ACC112 (cell line): ENCODE measurements at regions not wholly inside any gene's neighbourhood (a gene's known extent, or its start where the extent isn't known, plus 50 kb on each side); places are given as distances from the start of the nearest gene placed in this dataset.

Experiments used
- H2AFZ ChIP-seq: fragments of 200-600 bp; sonication (generic); one replicate; pipeline ENCODE4 v1.6.0; 2017; ENCODE audit warnings: antibody characterized with exemption, low read length; ENCODE audit not compliant: unreplicated experiment
- H3K27ac ChIP-seq: fragments of 200-600 bp; sonication (generic); 2 replicates; pipeline ENCODE4 v1.5.1; 2014; ENCODE audit warnings: low read depth, mild to moderate bottlenecking, antibody characterized with exemption, low read length, moderate library complexity
- H3K27me3 ChIP-seq: fragments of 200-600 bp; sonication (generic); 2 replicates; pipeline ENCODE4 v1.6.1; 2014; ENCODE audit warnings: mild to moderate bottlenecking, antibody characterized with exemption, low read length, moderate library complexity, mixed read lengths; ENCODE audit not compliant: insufficient read depth
- H3K36me3 ChIP-seq: fragments of 200-600 bp; sonication (generic); 2 replicates; pipeline ENCODE4 v1.6.1; 2016; ENCODE audit warnings: mild to moderate bottlenecking, antibody characterized with exemption, low read length, moderate library complexity, mixed read lengths; ENCODE audit not compliant: insufficient read depth
- H3K4me1 ChIP-seq: fragments of 200-600 bp; sonication (generic); one replicate; pipeline ENCODE4 v1.6.1; 2016; ENCODE audit warnings: low read length, mixed read lengths; ENCODE audit not compliant: insufficient read depth, unreplicated experiment, control insufficient read depth
- H3K4me3 ChIP-seq: fragments of 200-600 bp; sonication (generic); 2 replicates; pipeline ENCODE4 v1.5.1; 2014; ENCODE audit warnings: mild to moderate bottlenecking, low read depth, low read length
- H3K79me2 ChIP-seq: fragments of 200-600 bp; sonication (generic); one replicate; pipeline ENCODE4 v1.6.0; 2016; ENCODE audit warnings: low read length; ENCODE audit not compliant: control insufficient read depth, unreplicated experiment, insufficient read depth

DNA sequence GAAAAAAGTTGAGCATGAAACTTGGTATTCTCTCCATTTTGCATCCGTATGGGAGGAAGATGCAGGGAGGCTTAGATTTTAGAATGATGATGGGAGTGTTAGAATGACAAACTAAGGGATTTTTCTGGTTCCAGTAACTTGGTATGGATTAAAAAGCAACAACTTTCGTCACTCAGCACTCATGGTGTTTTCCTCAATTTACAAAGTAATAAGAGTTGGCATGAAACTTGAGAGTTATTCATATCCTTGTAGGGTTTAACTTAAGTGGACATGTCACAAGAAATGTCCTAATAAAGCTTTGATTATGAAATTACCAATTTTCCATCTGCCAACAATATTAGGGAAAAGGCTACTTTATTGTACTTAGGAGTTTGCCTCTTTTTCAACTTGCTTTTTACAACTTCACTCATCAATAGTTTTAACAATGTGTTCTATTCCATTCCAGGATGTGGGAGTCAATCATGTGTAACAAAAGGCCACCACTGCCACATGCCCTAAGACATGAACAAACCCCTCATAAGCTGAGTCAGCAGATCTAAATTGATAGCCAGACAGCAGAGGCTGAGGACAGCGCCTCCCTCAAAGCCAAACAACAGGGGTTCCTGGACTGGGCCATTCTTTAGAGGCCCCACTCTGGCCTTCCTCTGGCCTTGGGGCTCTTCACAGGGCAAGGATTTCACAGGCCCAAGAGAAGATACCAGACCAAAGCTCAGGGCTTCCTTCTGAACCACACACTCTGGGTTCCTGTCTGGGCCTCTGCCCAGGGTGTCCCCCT, 265.8 kb downstream of the TNS1 start:
- Histone ChIP-seq H3K4me1 (peaks cover 6% of the 10 kb centered on the region), H3K79me2 (no peaks in the 10 kb centered on the region), H3K27ac (no peak overlapping the region)

DNA sequence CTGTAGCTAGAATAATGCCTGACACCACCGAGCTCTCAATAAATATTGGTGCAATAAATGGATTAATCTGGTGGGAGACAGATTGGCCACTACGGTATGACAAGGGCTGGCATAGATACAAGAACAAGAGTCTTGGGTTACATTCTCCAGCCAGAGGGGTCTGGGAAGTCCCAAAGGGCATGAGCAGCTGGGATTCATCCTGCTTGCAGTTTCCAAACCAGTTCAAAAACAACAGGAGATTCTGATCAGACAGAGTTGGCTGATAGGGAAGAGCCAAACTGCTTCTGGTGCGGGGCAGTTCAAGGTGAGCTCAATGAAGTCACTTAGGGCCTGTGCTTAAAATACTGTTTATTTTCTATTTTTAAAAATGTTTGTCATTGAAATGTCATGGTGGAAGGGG, 266.9 kb downstream of the TNS1 start:
- Histone ChIP-seq H2AFZ (no peak overlapping the region), H3K27ac (no peak overlapping the region), H3K36me3 (no peaks in the 10 kb centered on the region), H3K4me1 (peaks cover 8% of the 10 kb centered on the region), H3K4me3 (no peak overlapping the region), H3K27me3 (no peaks in the 10 kb centered on the region), H3K79me2 (no peaks in the 10 kb centered on the region)

More for the DNA sequence above, 265.8 kb downstream of the TNS1 start:
- Histone ChIP-seq H3K36me3 (no peaks in the 10 kb centered on the region), H2AFZ (no peak overlapping the region), H3K27me3 (no peaks in the 10 kb centered on the region), H3K4me3 (no peak overlapping the region)

DNA sequence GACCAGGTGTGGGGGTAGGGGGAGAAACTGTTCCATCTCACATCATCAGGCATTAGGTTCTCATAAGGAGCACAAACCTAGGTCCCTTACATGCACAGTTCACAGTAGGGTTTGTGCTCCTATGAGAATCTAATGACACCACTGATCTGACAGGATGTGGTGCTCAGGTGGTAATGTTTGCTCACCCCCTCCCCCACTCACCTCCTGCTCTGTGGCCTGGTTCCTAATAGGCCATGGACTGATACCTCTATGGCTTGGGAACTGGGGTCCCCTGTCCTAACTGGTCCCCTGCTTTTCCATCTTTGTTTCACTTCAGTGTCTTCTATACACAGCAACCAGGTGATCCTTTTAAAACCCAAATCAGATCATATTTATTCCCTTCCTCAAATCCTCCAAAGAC, 267.8 kb downstream of the TNS1 start:
- H3K4me1 ChIP-seq = peaks cover 8% of the 10 kb centered on the region

DNA sequence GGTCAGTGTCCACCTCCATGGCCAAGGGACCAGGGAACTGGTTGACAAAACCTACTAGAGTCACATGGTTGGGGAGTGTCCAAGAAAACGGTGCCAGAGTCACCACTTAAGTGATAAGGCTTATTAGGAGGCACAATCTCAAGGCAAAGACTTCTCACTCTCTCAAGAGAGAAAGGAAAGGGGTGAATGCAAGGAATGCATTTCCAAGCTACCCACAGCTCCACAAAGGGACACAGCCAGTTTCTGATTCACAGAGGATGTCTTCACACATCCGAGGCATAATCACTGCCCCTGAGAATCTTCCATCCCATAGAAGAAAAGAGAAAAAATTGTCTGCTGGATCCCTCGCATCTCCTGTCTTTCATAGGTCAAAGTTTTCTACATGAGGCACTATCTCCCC, 269.3 kb downstream of the TNS1 start:
- no peak overlapping the region for H2AFZ ChIP-seq
- no peak overlapping the region for H3K27ac ChIP-seq
- H3K27me3 ChIP-seq = no peaks in the 10 kb centered on the region
- H3K4me1 ChIP-seq = peaks cover 8% of the 10 kb centered on the region
- no peaks in the 10 kb centered on the region for H3K79me2 ChIP-seq
- no peak overlapping the region for H3K4me3 ChIP-seq
- no peaks in the 10 kb centered on the region for H3K36me3 ChIP-seq

More for the DNA sequence above, 267.8 kb downstream of the TNS1 start:
- Histone ChIP-seq H3K27ac (no peak overlapping the region), H2AFZ (no peak overlapping the region), H3K79me2 (no peaks in the 10 kb centered on the region), H3K27me3 (no peaks in the 10 kb centered on the region), H3K4me3 (no peak overlapping the region), H3K36me3 (no peaks in the 10 kb centered on the region)

DNA sequence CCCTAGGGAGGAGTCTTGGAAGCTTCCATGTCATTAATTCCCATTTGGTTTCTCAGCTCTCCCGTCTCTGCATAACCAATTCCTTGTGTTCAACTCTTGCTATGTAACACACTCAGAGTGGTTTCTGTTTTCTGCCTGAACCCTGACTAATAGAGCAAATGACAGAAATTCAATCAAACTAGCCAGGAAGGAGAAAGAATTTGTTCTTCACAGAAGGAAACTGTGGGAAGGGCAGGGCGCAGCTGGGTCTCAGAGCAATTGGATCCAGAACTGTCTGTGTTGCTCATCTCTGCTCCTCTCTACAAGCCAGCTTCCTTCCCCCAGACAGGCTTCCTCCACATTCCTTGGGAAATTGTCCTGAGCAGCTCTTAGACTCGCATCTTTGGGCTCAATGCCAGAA, 269.8 kb downstream of the TNS1 start:
- Histone ChIP-seq H3K79me2 (no peaks in the 10 kb centered on the region), H3K27ac (no peak overlapping the region), H3K4me3 (no peak overlapping the region), H3K27me3 (no peaks in the 10 kb centered on the region), H3K4me1 (peaks cover 9% of the 10 kb centered on the region), H2AFZ (no peak overlapping the region), H3K36me3 (no peaks in the 10 kb centered on the region)

DNA sequence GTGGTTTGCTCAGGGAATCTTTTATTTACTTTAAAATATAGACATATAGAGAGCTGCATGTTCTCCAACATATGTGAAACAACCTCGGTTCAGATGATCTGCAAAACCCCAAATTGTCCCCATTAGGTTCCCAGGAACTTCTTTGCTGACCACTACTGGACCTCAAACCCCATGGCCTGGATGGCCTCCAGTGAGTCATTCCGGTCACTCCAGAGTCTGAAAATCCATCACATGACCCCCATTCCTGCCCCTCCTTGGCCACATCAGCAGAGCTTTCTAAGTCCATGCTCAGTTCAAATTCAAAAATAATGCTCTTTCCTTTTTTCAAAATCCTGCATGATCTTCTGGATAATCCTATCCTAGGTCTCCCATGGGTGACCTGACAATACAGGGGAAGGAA, 271.0 kb downstream of the TNS1 start:
- no peaks in the 10 kb centered on the region for H3K79me2 ChIP-seq
- no peaks in the 10 kb centered on the region for H3K36me3 ChIP-seq
- H3K27ac ChIP-seq = no peak overlapping the region
- no peak overlapping the region for H2AFZ ChIP-seq
- H3K27me3 ChIP-seq = no peaks in the 10 kb centered on the region
- peaks cover 13% of the 10 kb centered on the region for H3K4me1 ChIP-seq
- H3K4me3 ChIP-seq = no peak overlapping the region

DNA sequence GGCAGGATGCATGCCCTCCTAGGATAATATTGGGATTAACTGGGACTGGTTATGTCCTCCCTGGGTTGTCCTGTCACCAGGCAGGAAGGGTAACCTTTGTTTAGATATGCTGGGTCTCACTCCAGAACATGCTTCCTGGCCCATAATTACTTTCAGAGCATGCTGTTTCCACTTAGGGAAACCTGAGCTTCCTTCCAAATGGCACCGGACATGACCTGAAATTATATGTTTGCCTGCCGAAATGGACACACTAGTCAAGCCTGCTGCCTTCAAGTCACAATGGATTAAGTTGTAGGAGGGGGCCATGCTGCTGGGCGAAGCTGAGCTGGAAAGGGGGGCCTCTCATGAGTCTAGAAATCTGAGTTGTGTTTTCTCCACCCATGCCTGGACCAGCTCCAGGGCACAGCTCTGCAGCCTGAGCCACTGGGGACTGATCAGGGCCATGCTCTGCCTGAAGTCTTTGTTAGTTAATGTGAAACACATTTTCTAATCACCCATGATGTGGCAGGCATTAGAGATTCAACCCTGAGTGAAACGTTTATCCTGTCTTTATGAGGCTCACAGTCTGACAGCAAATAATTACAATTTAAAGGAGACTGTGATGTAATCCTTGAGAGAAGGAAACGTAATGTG, 273.3 kb downstream of the TNS1 start:
- Histone ChIP-seq H3K27me3 (no peaks in the 10 kb centered on the region), H3K36me3 (no peaks in the 10 kb centered on the region), H3K27ac (no peak overlapping the region), H3K4me1 (peaks cover 13% of the 10 kb centered on the region), H2AFZ (no peak overlapping the region), H3K4me3 (no peak overlapping the region), H3K79me2 (no peaks in the 10 kb centered on the region)

DNA sequence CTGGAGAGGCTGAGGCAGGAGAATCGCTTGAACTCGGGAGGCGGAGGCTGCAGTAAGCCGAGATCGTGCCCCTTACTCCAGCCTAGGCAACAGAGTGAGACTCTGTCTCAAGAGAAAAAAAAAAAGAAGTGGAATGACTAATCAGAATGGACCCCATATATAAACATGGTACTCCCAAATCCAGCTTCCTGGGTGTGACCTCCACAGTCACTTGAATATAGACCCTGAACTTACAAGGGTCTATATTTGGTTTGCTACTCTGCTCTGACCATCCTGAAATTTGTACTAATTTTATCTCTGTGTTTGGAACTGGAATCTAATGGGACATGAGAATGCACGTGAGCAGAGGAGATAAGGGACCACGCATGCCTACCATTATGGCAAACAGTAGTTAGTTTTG, 275.0 kb downstream of the TNS1 start:
- Histone ChIP-seq H3K4me3 (no peak overlapping the region), H2AFZ (no peak overlapping the region), H3K4me1 (peaks cover 13% of the 10 kb centered on the region), H3K27me3 (no peaks in the 10 kb centered on the region), H3K79me2 (no peaks in the 10 kb centered on the region), H3K27ac (no peak overlapping the region), H3K36me3 (no peaks in the 10 kb centered on the region)

DNA sequence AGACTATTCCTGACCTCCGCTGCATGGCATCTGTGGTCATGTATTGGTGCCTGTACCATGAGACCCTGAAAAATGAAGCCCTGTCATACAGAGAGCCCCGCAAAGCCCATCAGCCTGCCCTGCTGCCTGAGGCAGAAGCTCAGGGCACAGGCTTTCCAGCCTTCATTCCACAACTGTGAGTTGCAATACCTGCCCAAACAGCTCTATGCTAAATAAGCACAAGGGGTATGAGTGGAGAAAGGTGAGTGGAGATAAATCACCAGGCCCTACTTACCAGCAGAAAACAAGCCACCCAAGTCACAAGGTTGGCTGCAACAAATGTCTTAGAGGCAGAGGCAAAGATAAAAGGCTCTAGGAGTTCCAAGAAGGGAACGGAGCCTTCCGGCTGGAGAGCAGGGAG, 277.4 kb downstream of the TNS1 start:
- H3K27ac ChIP-seq = no peak overlapping the region
- no peaks in the 10 kb centered on the region for H3K36me3 ChIP-seq
- no peaks in the 10 kb centered on the region for H3K27me3 ChIP-seq
- H3K79me2 ChIP-seq = no peaks in the 10 kb centered on the region
- H3K4me1 ChIP-seq = peaks cover 6% of the 10 kb centered on the region
- no peak overlapping the region for H3K4me3 ChIP-seq
- H2AFZ ChIP-seq = no peak overlapping the region

DNA sequence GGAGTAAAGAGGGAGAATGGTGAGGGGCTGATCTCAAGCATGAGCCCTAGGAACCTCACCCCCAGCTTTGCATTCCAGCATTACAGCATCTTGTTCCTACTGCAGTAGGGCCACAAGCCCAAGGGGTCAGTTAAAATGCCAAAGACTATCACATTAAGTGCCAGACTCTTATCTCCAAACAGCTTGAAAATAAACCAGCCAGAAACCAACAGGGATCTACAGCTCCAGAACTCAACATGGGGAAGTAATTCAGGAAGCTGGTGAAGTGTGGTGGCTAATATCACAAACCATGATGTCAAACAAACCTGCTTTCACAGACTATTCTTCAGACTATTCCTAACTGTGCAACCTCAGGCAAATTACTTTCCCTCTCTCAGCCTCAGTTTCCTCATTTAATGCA, 278.3 kb downstream of the TNS1 start:
- no peaks in the 10 kb centered on the region for H3K27me3 ChIP-seq
- peaks cover 6% of the 10 kb centered on the region for H3K4me1 ChIP-seq
- no peak overlapping the region for H3K4me3 ChIP-seq
- no peak overlapping the region for H3K27ac ChIP-seq
- H3K36me3 ChIP-seq = no peaks in the 10 kb centered on the region
- no peaks in the 10 kb centered on the region for H3K79me2 ChIP-seq
- no peak overlapping the region for H2AFZ ChIP-seq

DNA sequence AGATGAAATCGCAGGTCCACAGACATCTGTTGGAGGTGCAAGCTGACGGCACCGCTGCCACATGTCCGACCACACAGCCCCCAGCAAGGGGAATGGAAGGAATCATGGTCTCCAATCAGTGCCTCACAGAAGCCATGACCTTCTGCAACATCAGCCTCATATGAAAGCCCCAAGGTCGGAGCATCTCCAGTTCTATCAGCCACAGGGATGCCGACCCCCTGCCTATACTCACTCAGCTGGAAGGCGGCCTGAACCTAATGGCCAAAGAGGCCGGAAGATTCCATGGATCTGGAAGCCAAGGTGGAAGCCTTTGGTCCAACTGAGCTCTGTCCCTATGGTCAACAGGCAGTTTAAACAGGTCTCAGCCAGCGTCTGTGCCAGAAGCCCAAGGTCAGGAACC, 278.8 kb downstream of the TNS1 start:
- Histone ChIP-seq H3K79me2 (no peaks in the 10 kb centered on the region), H3K4me3 (no peak overlapping the region), H2AFZ (no peak overlapping the region)

More for the DNA sequence above, 278.8 kb downstream of the TNS1 start:
- H3K36me3 ChIP-seq = no peaks in the 10 kb centered on the region
- H3K4me1 ChIP-seq = peaks cover 6% of the 10 kb centered on the region
- H3K27me3 ChIP-seq = no peaks in the 10 kb centered on the region
- no peak overlapping the region for H3K27ac ChIP-seq
